Effector memory CD8-positive, alpha-beta T cell (primary cell): ENCODE measurements at regions not wholly inside any gene's neighbourhood (a gene's known extent, or its start where the extent isn't known, plus 50 kb on each side); places are given as distances from the start of the nearest gene placed in this dataset.

Experiments used
- ATAC-seq: fragments of 150-1000 bp; cut with Tn5 transposase; replicated peaks from 2 replicates; pipeline ENCODE4 v1.10.0; 2021; ENCODE audit warnings: mild to moderate bottlenecking, moderate library complexity
- DNase-seq, 3 experiments: peaks; one replicate each; pipeline ENCODE4 v3.0.0; 2021
- H3K27ac Mint-ChIP-seq, 2 donors: one replicate each; pipeline ENCODE4 v1.8.0; 2022; ENCODE audit warnings: mild to moderate bottlenecking in 2 of 2, mixed read lengths in 2 of 2, moderate library complexity in 2 of 2
- H3K27me3 Mint-ChIP-seq, 2 donors: one replicate each; pipeline ENCODE4 v1.8.0; 2022; ENCODE audit warnings: mixed read lengths in 2 of 2
- H3K36me3 Mint-ChIP-seq: one replicate; pipeline ENCODE4 v1.8.0; 2022; ENCODE audit warnings: mild to moderate bottlenecking, moderate library complexity, mixed read lengths; ENCODE audit not compliant: insufficient read depth
- H3K4me1 Mint-ChIP-seq, 2 donors: one replicate each; pipeline ENCODE4 v1.8.0; 2022; ENCODE audit warnings: low read depth in 2 of 2, mixed read lengths in 2 of 2
- H3K4me3 Mint-ChIP-seq, 2 donors: one replicate each; pipeline ENCODE4 v1.8.0; 2022; ENCODE audit warnings: mild to moderate bottlenecking in 2 of 2, mixed read lengths in 2 of 2, moderate library complexity in 2 of 2
- H3K9me3 Mint-ChIP-seq, 2 donors: one replicate each; pipeline ENCODE4 v1.8.0; 2022; ENCODE audit warnings: mixed read lengths in 2 of 2

DNA sequence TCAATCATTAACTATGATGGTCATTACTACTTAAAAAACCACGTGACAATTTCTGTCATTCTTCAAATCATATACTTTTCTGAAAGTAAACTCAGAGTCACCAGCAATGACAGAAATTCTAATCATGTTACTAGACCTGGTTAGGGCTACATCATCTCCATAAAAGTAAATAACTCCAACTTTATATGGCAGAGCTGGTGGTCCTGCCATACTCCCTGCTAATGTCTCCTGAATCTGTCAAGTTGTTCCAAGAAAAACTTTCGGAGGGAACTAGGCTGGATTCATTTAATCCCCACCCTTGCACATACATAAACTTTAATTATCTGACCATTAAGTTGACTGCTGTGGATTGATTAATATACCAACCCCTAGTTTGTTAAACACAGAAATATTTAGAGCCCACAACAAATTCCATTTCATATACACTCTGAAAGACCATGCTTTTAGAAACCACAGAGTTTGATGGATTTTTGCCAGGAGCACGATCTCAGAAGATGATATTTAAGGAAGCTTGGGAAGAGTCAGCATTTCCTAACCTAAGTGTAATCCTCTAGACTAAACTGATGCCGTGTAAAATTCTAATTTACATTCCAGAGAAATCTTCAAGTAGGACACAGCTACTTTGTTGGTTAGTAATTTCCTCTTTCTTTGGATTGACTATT, 577.0 kb downstream of the FAT4 start:
- ATAC-seq (no peak), DNase-seq (no peak)
- Mint-ChIP-seq H3K4me1 (no peaks in the 10 kb centered on the region), H3K27me3 (no peaks in the 10 kb centered on the region), H3K36me3 (peaks cover 4% of the 10 kb centered on the region), H3K4me3 (no peak overlapping the region), H3K27ac (no peak overlapping the region), H3K9me3 (peaks cover 6 to 16% of the 10 kb centered on the region in 2 donors)

DNA sequence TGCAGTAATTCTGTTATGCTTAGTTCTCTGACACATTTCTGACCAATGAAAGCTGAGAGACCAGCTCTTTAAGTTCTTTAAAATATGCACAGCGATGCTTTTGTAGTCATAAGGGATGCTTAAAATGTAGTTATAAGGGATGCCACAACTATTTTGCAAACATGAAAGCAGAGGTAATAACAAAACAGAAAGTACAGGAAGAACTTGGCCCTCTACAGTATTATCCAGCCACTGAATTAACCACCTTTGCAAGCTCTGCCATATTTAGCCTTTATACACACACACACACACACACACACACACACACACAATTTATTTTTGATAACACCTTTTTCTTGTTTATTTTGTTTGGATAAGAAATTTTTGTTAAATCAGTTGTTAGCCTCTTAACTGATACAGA, 590.0 kb downstream of the FAT4 start:
- no peaks in the 10 kb centered on the region for H3K27me3 Mint-ChIP-seq
- H3K9me3 Mint-ChIP-seq: peaks cover 4 to 15% of the 10 kb centered on the region in 2 donors
- no peaks in the 10 kb centered on the region for H3K36me3 Mint-ChIP-seq
- DNase-seq: no peak
- H3K4me3 Mint-ChIP-seq: no peak overlapping the region
- no peaks in the 10 kb centered on the region for H3K4me1 Mint-ChIP-seq
- no peak for ATAC-seq
- H3K27ac Mint-ChIP-seq: no peak overlapping the region

DNA sequence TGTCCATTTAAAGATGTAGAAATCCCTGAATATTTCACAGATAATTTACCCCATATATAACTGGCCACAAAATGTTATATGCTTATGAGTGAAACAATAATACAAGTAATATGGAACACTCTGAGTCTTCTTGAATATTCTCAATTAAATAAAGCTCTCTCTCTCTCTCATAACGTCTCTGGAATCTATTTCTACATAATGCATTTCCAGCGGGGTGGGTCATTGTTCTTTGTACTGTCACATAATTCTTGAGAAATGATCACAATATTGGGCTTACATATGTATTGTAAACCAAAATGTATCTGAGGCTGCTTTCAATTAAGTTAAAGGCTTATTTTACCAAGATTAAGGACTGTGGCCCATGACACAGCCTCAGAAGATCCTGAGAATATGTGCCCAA, 596.3 kb downstream of the FAT4 start:
- Mint-ChIP-seq H3K36me3 (no peaks in the 10 kb centered on the region), H3K27me3 (no peaks in the 10 kb centered on the region), H3K9me3 (peaks cover 12 to 23% of the 10 kb centered on the region in 2 donors), H3K4me3 (no peak overlapping the region), H3K27ac (no peak overlapping the region), H3K4me1 (no peaks in the 10 kb centered on the region)
- no peak for DNase-seq
- no peak for ATAC-seq

DNA sequence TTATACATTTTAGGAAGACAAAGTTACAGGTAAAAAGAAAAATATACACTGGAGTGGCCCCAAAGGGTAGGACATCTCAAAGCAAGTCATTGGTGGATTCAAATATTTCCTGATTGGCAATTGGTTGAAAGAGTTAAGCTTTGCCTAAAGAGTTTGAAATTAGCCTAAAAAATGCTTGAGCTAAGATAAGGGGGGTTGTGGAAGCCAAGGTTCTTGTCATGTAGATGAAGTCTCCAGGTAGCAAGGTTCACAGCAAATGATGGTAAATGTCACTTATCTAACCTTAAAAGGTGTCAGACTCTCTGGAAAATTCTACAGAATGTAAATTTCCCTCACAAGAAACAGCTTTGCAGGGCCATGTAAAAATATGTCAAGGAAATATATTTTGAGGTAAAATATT, 596.7 kb downstream of the FAT4 start:
- H3K27me3 Mint-ChIP-seq: no peaks in the 10 kb centered on the region
- peaks cover 14 to 24% of the 10 kb centered on the region in 2 donors for H3K9me3 Mint-ChIP-seq
- H3K36me3 Mint-ChIP-seq: no peaks in the 10 kb centered on the region
- no peak for ATAC-seq
- H3K4me1 Mint-ChIP-seq: no peaks in the 10 kb centered on the region
- no peak overlapping the region for H3K4me3 Mint-ChIP-seq
- no peak overlapping the region for H3K27ac Mint-ChIP-seq
- no peak for DNase-seq

DNA sequence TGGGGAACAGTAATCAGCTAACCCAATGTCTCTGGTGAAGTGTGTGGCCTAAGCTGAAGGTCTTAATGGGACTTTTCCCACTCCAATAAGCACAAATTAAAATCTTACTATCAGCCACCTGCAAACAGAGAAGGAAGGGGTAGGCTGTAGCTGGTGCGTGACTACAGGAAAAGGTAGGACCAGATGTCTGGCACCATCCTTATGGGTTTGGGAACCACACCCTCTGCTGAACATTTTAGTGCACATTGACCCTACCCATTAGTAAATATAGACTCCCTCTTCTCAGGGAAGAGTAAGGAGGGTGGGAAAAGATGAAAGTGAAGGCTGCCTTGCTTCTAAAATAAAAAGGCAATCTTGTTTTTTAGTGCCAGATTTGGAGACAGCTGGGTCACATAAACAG, 602.8 kb downstream of the FAT4 start:
- no peak for DNase-seq
- ATAC-seq: no peak
- Mint-ChIP-seq H3K9me3 (peaks cover 10 to 17% of the 10 kb centered on the region in 2 donors), H3K4me1 (no peaks in the 10 kb centered on the region), H3K36me3 (no peaks in the 10 kb centered on the region), H3K4me3 (no peak overlapping the region), H3K27ac (no peak overlapping the region), H3K27me3 (no peaks in the 10 kb centered on the region)

- H3K36me3 Mint-ChIP-seq: no peaks in the 10 kb centered on the region
- no peak overlapping the region for H3K27ac Mint-ChIP-seq
- no peaks in the 10 kb centered on the region for H3K27me3 Mint-ChIP-seq
- no peak for DNase-seq
- H3K9me3 Mint-ChIP-seq: peaks cover 6 to 8% of the 10 kb centered on the region in 2 donors
- no peaks in the 10 kb centered on the region for H3K4me1 Mint-ChIP-seq
- H3K4me3 Mint-ChIP-seq: no peak overlapping the region
- no peak for ATAC-seq
These were observed 613.9 kb downstream of the FAT4 start for GRCh38 chr4:125928652-125929051.

GRCh38 chr4:125938541-125938940, 623.8 kb downstream of the FAT4 start:
- H3K4me3 Mint-ChIP-seq: no peak overlapping the region
- peaks cover 3% of the 10 kb centered on the region for H3K36me3 Mint-ChIP-seq
- DNase-seq: no peak
- H3K27ac Mint-ChIP-seq: no peak overlapping the region
- no peaks in the 10 kb centered on the region for H3K4me1 Mint-ChIP-seq
- no peak for ATAC-seq
- H3K9me3 Mint-ChIP-seq: peaks cover 16 to 19% of the 10 kb centered on the region in 2 donors
- H3K27me3 Mint-ChIP-seq: no peaks in the 10 kb centered on the region

DNA sequence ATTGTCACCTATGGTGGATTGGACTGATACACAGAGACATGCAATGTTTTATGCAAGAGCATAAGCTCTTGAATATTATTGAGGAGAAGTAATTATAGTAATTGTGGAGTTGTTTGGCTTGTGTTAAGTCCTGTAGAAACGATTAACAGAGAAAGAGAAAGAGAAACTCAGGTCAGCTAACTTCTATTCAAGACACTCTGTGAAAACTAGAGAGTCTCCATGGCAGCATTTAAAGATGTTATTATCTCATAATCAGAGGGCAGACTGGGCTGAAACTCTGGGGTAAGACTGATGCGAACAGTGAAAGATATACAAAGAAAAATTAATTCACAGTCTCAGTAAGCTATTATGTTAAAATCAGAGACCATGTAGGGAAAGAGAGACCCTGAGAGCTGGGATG, 625.7 kb downstream of the FAT4 start:
- H3K36me3 Mint-ChIP-seq: peaks cover 3% of the 10 kb centered on the region
- no peaks in the 10 kb centered on the region for H3K27me3 Mint-ChIP-seq
- H3K27ac Mint-ChIP-seq: no peak overlapping the region
- H3K9me3 Mint-ChIP-seq: peaks cover 13 to 19% of the 10 kb centered on the region in 2 donors
- no peak for DNase-seq
- H3K4me3 Mint-ChIP-seq: no peak overlapping the region
- H3K4me1 Mint-ChIP-seq: no peaks in the 10 kb centered on the region
- no peak for ATAC-seq

DNA sequence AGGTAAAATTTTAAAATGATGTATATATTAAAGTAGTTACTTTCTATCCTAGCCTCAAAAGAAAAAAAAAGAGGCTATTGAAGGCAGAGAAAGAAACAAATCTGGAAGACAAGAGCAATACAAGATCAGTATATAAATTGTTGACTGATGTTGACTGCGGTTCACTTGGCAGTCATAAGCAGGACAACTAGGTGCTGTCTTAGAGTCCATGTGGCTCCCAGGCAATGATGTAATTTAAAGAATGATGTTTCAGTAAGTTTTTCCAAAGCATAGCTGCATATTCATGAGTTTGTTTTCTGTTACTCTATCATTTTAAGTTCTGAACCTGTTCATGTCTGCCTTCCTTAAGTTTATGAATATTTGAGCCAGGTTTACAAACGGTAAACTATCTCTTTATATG, 630.2 kb downstream of the FAT4 start:
- Mint-ChIP-seq H3K4me3 (no peak overlapping the region), H3K4me1 (no peaks in the 10 kb centered on the region), H3K36me3 (no peaks in the 10 kb centered on the region), H3K27me3 (no peaks in the 10 kb centered on the region), H3K27ac (no peak overlapping the region), H3K9me3 (peaks cover 0 to 7% of the 10 kb centered on the region in 2 donors)
- DNase-seq (no peak), ATAC-seq (no peak)

GRCh38 chr4:125948021-125948420, 633.3 kb downstream of the FAT4 start:
- no peak for DNase-seq
- H3K27ac Mint-ChIP-seq: no peak overlapping the region
- no peak for ATAC-seq
- H3K4me3 Mint-ChIP-seq: no peak overlapping the region
- no peaks in the 10 kb centered on the region for H3K27me3 Mint-ChIP-seq
- no peaks in the 10 kb centered on the region for H3K36me3 Mint-ChIP-seq
- peaks cover 0 to 4% of the 10 kb centered on the region in 2 donors for H3K9me3 Mint-ChIP-seq
- no peaks in the 10 kb centered on the region for H3K4me1 Mint-ChIP-seq

DNA sequence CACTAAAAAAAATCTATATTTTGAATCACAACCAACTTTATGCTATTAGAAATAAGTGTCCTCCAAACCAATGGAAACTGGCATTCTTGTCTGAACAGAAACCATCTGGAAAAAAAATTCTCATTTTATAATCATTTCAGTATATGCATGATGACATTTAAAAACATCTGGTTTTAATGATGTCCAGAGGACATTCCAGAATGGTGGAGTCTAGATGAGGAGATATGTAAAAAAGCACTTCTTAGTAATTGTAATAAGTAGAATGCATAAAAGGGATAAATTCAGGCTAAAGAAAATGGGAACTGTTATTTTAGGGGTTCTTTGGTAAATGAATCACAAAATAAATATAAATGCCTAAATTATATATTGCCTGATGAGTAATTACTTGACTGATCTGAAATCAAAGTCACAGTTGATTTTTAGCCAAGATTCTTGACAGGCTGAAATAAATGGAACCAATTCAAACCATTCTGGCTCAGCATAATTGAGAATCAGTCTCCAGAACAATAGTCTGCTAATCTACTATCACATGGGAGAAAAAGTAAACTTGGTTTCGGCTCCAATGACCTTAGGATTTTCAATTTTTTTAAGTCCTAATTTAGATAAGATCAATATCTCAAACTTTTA, 636.6 kb downstream of the FAT4 start:
- peaks cover 2 to 3% of the 10 kb centered on the region in 2 donors for H3K9me3 Mint-ChIP-seq
- H3K27me3 Mint-ChIP-seq: no peaks in the 10 kb centered on the region
- no peak for ATAC-seq
- H3K27ac Mint-ChIP-seq: no peak overlapping the region
- H3K36me3 Mint-ChIP-seq: no peaks in the 10 kb centered on the region
- no peak overlapping the region for H3K4me3 Mint-ChIP-seq
- no peak for DNase-seq
- no peaks in the 10 kb centered on the region for H3K4me1 Mint-ChIP-seq

DNA sequence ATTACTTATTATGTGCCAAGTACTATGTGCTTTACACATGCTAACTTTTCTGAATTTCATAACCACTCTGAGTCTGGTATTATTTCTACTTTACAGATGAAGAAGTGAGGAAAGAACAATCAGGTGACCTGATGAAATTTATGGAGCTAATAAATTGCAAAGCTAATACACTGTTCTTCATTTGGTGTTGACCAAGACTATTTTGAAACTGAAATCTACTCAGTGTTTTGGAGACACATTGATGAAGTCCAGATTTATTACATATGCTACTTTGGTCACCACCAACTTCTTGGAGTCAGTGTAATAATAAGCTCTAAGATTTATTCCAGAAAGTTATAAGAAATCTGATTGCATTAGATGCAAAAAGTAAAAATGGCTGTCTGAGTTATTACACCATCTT, 637.9 kb downstream of the FAT4 start:
- Mint-ChIP-seq H3K4me1 (no peaks in the 10 kb centered on the region), H3K27me3 (no peaks in the 10 kb centered on the region), H3K27ac (no peak overlapping the region), H3K9me3 (peaks cover 4 to 7% of the 10 kb centered on the region in 2 donors), H3K36me3 (no peaks in the 10 kb centered on the region), H3K4me3 (no peak overlapping the region)
- no peak for DNase-seq
- ATAC-seq: no peak

GRCh38 chr4:125956276-125956675, 641.5 kb downstream of the FAT4 start:
- Mint-ChIP-seq H3K36me3 (no peaks in the 10 kb centered on the region), H3K27me3 (no peaks in the 10 kb centered on the region), H3K4me3 (no peak overlapping the region), H3K9me3 (peaks cover 3 to 7% of the 10 kb centered on the region in 2 donors), H3K27ac (no peak overlapping the region), H3K4me1 (no peaks in the 10 kb centered on the region)
- ATAC-seq: no peak
- no peak for DNase-seq

GRCh38 chr4:125958519-125958918, 643.8 kb downstream of the FAT4 start:
- Mint-ChIP-seq H3K4me3 (no peak overlapping the region), H3K27me3 (no peaks in the 10 kb centered on the region), H3K36me3 (no peaks in the 10 kb centered on the region), H3K4me1 (no peaks in the 10 kb centered on the region), H3K27ac (no peak overlapping the region), H3K9me3 (peaks cover 12 to 22% of the 10 kb centered on the region in 2 donors)
- ATAC-seq (no peak), DNase-seq (no peak)
